ENCODE measurements at regions not wholly inside any gene's neighbourhood (a gene's known extent, or its start where the extent isn't known, plus 50 kb on each side); places are given as distances from the start of the nearest gene placed in this dataset.

DNA sequence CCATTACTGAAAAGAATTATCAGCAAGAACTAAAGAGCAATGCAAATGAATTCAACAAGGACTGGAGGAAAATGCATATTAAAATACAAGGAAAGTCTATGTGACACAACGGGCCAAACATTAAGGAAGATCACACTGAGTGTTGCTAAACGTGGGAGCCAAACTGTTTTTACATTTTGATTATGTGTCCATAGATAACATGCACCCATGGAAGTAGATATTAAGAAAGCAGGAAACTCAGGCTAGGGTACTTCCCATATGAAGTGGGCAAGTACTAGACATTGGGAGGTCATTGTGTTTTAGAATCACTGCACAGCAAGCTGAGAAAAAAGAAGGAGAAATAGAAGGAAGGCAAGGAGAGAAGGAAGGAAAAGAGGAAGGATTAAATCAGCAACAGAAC is 161.8 kb downstream of the KCTD12 start:
- no peak for TF ChIP-seq POLR2AphosphoS5 (IDR thresholded peaks at IDR 0.05; ENCODE audit: borderline replicate concordance, low read depth, low read length)
- TF ChIP-seq EZH2 (IDR thresholded peaks at IDR 0.05), result no peak
